Neural cell (in vitro differentiated cells): ENCODE measurements at regions not wholly inside any gene's neighbourhood (a gene's known extent, or its start where the extent isn't known, plus 50 kb on each side); places are given as distances from the start of the nearest gene placed in this dataset.

Experiments
- H2AFZ ChIP-seq: fragments of 200-600, 300-800 bp; sonication (generic), shearing (Covaris generic); 2 replicates; pipeline ENCODE4 v1.6.0; 2014; ENCODE audit warnings: low read depth, mild to moderate bottlenecking, antibody characterized with exemption, low read length, moderate library complexity
- H3F3A ChIP-seq: fragments of 200-600 bp; shearing (Covaris generic); 2 replicates; pipeline ENCODE4 v1.6.1; 2016; ENCODE audit warnings: mild to moderate bottlenecking, moderate library complexity, mixed read lengths, antibody characterized with exemption, low read length; ENCODE audit not compliant: insufficient read depth, poor library complexity, severe bottlenecking
- H3K27ac ChIP-seq: fragments of 200-600, 300-800 bp; sonication (generic), shearing (Covaris generic); 2 replicates; pipeline ENCODE4 v1.5.1; 2014; ENCODE audit warnings: mild to moderate bottlenecking, low read length, moderate library complexity
- H3K27me3 ChIP-seq: fragments of 300-800, 200-600 bp; sonication (generic), shearing (Covaris generic); 2 replicates; pipeline ENCODE4 v1.6.0; 2014; ENCODE audit warnings: mild to moderate bottlenecking, low read depth, low read length, moderate library complexity; ENCODE audit not compliant: insufficient read depth
- H3K36me3 ChIP-seq: fragments of 300-800, 200-600 bp; sonication (generic), shearing (Covaris generic); 2 replicates; pipeline ENCODE4 v1.5.1; 2014; ENCODE audit warnings: mild to moderate bottlenecking, antibody characterized with exemption, low read length, moderate library complexity; ENCODE audit not compliant: insufficient read depth
- H3K4me2 ChIP-seq: fragments of 300-800, 200-600 bp; sonication (generic), shearing (Covaris generic); 2 replicates; pipeline ENCODE4 v1.6.0; 2014; ENCODE audit warnings: mild to moderate bottlenecking, low read length
- H3K4me3 ChIP-seq: fragments of 300-800, 200-600 bp; sonication (generic), shearing (Covaris generic); 2 replicates; pipeline ENCODE4 v1.5.1; 2014; ENCODE audit warnings: mild to moderate bottlenecking, low read length, moderate library complexity
- H3K79me2 ChIP-seq: fragments of 200-600 bp; shearing (Covaris generic); replicated peaks from 2 replicates; pipeline ENCODE4 v1.6.0; 2014; ENCODE audit warnings: mild to moderate bottlenecking, low read length, moderate library complexity; ENCODE audit not compliant: insufficient read depth
- H3K9ac ChIP-seq: fragments of 300-800, 200-600 bp; sonication (generic), shearing (Covaris generic); 2 replicates; pipeline ENCODE4 v1.6.1; 2016; ENCODE audit warnings: mild to moderate bottlenecking, low read length, mixed read lengths
- H3K9me2 ChIP-seq: fragments of 200-600 bp; shearing (Covaris generic); 2 replicates; pipeline ENCODE4 v1.6.1; 2016; ENCODE audit warnings: mild to moderate bottlenecking, low read length, mixed read lengths; ENCODE audit not compliant: insufficient read depth
- H3K9me3 ChIP-seq: fragments of 200-600, 300-800 bp; sonication (generic), shearing (Covaris generic); 2 replicates; pipeline ENCODE4 v1.6.1; 2016; ENCODE audit warnings: mild to moderate bottlenecking, mixed run types, low read length, moderate library complexity, mixed read lengths
- H4K20me1 ChIP-seq: fragments of 200-600 bp; shearing (Covaris generic); 2 replicates; pipeline ENCODE4 v1.6.1; 2016; ENCODE audit warnings: mild to moderate bottlenecking, mixed run types; ENCODE audit not compliant: insufficient read depth
- EP300 ChIP-seq: fragments of 450-650 bp; conservative IDR thresholded peaks from 2 replicates; pipeline ENCODE4 v1.6.1; 2014; ENCODE audit warnings: antibody characterized with exemption, mild to moderate bottlenecking, moderate library complexity; ENCODE audit not compliant: poor library complexity, severe bottlenecking
- EZH2 ChIP-seq: fragments of 200-600, 300-800 bp; shearing (Covaris generic), sonication (generic); IDR thresholded peaks from 2 replicates; pipeline ENCODE4 v1.6.1; 2014; ENCODE audit warnings: antibody characterized with exemption, low read length, borderline replicate concordance, mild to moderate bottlenecking; ENCODE audit not compliant: insufficient read depth, poor library complexity, severe bottlenecking
- MXI1 ChIP-seq: fragments of 450-650 bp; conservative IDR thresholded peaks from 2 replicates; pipeline ENCODE4 v1.6.1; 2014; ENCODE audit warnings: antibody characterized with exemption, mild to moderate bottlenecking; ENCODE audit not compliant: poor library complexity, severe bottlenecking
- POLR2AphosphoS5 ChIP-seq: IDR thresholded peaks from 2 replicates; pipeline ENCODE4 v1.6.1; 2012
- RAD21 ChIP-seq: fragments of 450-650 bp; conservative IDR thresholded peaks from 2 replicates; pipeline ENCODE4 v1.6.1; 2014; ENCODE audit warnings: antibody characterized with exemption, mild to moderate bottlenecking, moderate library complexity
- SMC3 ChIP-seq: fragments of 450-650 bp; conservative IDR thresholded peaks from 2 replicates; pipeline ENCODE4 v1.6.1; 2014; ENCODE audit warnings: antibody characterized with exemption, mild to moderate bottlenecking, moderate library complexity; ENCODE audit not compliant: poor library complexity
- TAF1 ChIP-seq: IDR thresholded peaks from 2 replicates; pipeline ENCODE4 v1.6.1; 2012; ENCODE audit warnings: low read depth
- TF ChIP-seq, protein P1 (sequence below): fragments of 450-650 bp; IDR thresholded peaks from 2 replicates; pipeline ENCODE4 v1.5.1; 2014; ENCODE audit warnings: antibody characterized with exemption, mild to moderate bottlenecking, moderate library complexity; ENCODE audit not compliant: poor library complexity, severe bottlenecking
- TF ChIP-seq, protein P2 (sequence below): IDR thresholded peaks from 2 replicates; pipeline ENCODE4 v1.6.1; 2012; ENCODE audit warnings: borderline replicate concordance

DNA sequence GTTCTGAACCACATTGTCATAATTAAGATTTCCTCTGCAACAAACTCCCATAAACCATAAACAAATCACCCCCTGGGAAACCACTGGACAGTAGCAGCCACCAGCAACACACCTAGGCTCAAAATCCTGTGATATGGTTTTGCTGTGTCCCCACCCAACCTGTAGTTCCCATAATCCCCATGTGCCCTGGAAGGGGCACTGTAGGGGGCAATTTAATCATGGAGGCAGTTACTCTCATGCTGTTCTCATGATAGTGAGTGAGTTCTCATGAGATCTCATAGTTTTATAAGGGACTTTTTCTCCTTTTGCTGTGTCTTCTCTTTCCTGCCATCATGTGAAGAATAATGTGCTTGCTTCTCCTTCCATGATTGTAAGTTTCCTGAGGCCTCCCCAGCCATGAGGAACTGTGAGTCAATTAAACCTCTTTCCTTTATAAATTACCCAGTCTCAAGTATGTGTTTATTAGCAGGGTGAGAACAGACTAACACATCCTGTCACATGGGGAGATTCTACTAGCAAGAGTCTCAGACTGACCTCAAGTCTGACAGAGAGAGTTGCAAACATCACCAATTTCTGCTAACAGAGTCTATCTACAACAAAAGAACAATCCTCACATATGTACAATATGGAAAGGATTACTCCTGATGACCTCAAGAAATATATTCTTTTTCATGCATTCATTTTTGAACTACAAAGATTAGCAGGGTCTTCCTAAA lies 182.6 kb downstream of the GRB14 start:
- H3F3A ChIP-seq, result no peaks in the 10 kb centered on the region
- TF ChIP-seq, protein P1, sequence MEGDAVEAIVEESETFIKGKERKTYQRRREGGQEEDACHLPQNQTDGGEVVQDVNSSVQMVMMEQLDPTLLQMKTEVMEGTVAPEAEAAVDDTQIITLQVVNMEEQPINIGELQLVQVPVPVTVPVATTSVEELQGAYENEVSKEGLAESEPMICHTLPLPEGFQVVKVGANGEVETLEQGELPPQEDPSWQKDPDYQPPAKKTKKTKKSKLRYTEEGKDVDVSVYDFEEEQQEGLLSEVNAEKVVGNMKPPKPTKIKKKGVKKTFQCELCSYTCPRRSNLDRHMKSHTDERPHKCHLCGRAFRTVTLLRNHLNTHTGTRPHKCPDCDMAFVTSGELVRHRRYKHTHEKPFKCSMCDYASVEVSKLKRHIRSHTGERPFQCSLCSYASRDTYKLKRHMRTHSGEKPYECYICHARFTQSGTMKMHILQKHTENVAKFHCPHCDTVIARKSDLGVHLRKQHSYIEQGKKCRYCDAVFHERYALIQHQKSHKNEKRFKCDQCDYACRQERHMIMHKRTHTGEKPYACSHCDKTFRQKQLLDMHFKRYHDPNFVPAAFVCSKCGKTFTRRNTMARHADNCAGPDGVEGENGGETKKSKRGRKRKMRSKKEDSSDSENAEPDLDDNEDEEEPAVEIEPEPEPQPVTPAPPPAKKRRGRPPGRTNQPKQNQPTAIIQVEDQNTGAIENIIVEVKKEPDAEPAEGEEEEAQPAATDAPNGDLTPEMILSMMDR, result no peak
- TF ChIP-seq TAF1 (no peak), EZH2 (no peak), SMC3 (no peak), EP300 (no peak), RAD21 (no peak), MXI1 (no peak), POLR2AphosphoS5 (no peak)
- TF ChIP-seq, protein P2, sequence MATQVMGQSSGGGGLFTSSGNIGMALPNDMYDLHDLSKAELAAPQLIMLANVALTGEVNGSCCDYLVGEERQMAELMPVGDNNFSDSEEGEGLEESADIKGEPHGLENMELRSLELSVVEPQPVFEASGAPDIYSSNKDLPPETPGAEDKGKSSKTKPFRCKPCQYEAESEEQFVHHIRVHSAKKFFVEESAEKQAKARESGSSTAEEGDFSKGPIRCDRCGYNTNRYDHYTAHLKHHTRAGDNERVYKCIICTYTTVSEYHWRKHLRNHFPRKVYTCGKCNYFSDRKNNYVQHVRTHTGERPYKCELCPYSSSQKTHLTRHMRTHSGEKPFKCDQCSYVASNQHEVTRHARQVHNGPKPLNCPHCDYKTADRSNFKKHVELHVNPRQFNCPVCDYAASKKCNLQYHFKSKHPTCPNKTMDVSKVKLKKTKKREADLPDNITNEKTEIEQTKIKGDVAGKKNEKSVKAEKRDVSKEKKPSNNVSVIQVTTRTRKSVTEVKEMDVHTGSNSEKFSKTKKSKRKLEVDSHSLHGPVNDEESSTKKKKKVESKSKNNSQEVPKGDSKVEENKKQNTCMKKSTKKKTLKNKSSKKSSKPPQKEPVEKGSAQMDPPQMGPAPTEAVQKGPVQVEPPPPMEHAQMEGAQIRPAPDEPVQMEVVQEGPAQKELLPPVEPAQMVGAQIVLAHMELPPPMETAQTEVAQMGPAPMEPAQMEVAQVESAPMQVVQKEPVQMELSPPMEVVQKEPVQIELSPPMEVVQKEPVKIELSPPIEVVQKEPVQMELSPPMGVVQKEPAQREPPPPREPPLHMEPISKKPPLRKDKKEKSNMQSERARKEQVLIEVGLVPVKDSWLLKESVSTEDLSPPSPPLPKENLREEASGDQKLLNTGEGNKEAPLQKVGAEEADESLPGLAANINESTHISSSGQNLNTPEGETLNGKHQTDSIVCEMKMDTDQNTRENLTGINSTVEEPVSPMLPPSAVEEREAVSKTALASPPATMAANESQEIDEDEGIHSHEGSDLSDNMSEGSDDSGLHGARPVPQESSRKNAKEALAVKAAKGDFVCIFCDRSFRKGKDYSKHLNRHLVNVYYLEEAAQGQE, result no peak
- no peaks in the 10 kb centered on the region for H4K20me1 ChIP-seq
- no peaks in the 10 kb centered on the region for H3K9me3 ChIP-seq
- no peak overlapping the region for H3K4me3 ChIP-seq
- no peaks in the 10 kb centered on the region for H3K9me2 ChIP-seq
- no peak overlapping the region for H3K9ac ChIP-seq
- H3K79me2 ChIP-seq, result no peaks in the 10 kb centered on the region
- H3K36me3 ChIP-seq, result no peaks in the 10 kb centered on the region
- H3K27me3 ChIP-seq, result no peaks in the 10 kb centered on the region
- H2AFZ ChIP-seq, result no peak overlapping the region
- no peak overlapping the region for H3K27ac ChIP-seq
- no peak overlapping the region for H3K4me2 ChIP-seq

DNA sequence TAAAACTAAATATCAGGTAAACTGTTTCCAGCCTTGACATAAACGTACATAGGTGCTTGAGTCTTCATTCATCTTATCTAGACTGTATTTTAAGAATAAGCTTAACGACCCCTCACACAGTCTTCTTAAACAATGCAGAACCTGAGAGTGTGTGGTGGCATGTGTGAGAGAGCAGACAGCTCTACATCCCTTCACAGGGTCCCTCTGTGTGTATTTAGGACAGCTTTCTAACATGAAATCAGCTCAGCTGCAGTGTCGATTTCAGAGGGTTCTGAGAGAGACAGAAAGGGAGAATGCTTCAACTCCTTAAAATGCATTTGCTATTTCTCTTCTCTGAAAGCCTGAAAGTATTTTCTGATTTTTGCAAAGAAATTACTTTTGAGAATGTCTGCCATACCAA lies 185.2 kb downstream of the GRB14 start:
- Histone ChIP-seq H3K9me2 (no peaks in the 10 kb centered on the region), H3K79me2 (no peaks in the 10 kb centered on the region), H3K9ac (no peak overlapping the region), H3K27me3 (no peaks in the 10 kb centered on the region), H3K27ac (no peak overlapping the region), H3K4me3 (no peak overlapping the region), H3K9me3 (no peaks in the 10 kb centered on the region), H3K36me3 (no peaks in the 10 kb centered on the region), H3F3A (no peaks in the 10 kb centered on the region), H2AFZ (no peak overlapping the region), H4K20me1 (no peaks in the 10 kb centered on the region), H3K4me2 (no peak overlapping the region)
- TF ChIP-seq, protein P1, result no peak
- no peak for TF ChIP-seq EZH2
- no peak for TF ChIP-seq SMC3
- no peak for TF ChIP-seq POLR2AphosphoS5
- no peak for TF ChIP-seq EP300
- no peak for TF ChIP-seq MXI1
- TF ChIP-seq RAD21, result no peak
- TF ChIP-seq, protein P2, result no peak
- no peak for TF ChIP-seq TAF1
